Endothelial cell of umbilical vein (primary cell): ENCODE measurements at regions not wholly inside any gene's neighbourhood (a gene's known extent, or its start where the extent isn't known, plus 50 kb on each side); places are given as distances from the start of the nearest gene placed in this dataset.

ENCODE experiments used
- POLR2AphosphoS5 ChIP-seq: IDR thresholded peaks from 2 replicates; pipeline ENCODE4 v1.6.1; 2012; ENCODE audit warnings: low read depth, mild to moderate bottlenecking, control low read depth, low read length, moderate library complexity; ENCODE audit not compliant: insufficient read depth
- TF ChIP-seq, protein P1 (sequence below), 2 donors: IDR thresholded peaks; 1 replicate in 1 of 2; 2 replicates in 1 of 2; pipeline ENCODE4 v1.5.1; 2011; ENCODE audit warnings: low read length in 2 of 2, mild to moderate bottlenecking in 2 of 2, moderate library complexity in 2 of 2, control low read depth in 1 of 2, inconsistent platforms in 1 of 2, low read depth in 1 of 2; ENCODE audit not compliant: insufficient read depth in 1 of 2; ENCODE audit errors: extremely low read depth in 1 of 2

DNA sequence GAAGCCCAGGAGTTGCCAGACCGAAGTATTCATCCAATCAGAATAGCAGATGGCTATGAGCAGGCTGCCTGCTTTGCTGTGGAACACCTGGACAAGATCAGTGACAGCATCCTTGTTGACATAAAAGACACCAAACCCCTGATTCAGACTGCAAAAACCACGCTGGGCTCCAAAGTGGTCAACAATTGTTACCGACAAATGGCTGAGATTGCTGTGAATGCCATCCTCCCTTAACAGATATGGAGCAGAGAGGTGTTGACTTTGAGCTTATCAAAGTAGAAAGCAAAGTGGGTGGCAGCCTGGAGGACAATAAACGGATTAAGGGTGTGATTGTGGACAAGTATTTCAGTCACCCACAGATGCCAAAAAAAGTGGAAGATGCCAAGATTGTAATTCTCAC lies 250.3 kb upstream of the OBI1 start:
- no peak for TF ChIP-seq POLR2AphosphoS5
- TF ChIP-seq, protein P1, sequence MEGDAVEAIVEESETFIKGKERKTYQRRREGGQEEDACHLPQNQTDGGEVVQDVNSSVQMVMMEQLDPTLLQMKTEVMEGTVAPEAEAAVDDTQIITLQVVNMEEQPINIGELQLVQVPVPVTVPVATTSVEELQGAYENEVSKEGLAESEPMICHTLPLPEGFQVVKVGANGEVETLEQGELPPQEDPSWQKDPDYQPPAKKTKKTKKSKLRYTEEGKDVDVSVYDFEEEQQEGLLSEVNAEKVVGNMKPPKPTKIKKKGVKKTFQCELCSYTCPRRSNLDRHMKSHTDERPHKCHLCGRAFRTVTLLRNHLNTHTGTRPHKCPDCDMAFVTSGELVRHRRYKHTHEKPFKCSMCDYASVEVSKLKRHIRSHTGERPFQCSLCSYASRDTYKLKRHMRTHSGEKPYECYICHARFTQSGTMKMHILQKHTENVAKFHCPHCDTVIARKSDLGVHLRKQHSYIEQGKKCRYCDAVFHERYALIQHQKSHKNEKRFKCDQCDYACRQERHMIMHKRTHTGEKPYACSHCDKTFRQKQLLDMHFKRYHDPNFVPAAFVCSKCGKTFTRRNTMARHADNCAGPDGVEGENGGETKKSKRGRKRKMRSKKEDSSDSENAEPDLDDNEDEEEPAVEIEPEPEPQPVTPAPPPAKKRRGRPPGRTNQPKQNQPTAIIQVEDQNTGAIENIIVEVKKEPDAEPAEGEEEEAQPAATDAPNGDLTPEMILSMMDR (IDR thresholded peaks at IDR 0.05; ENCODE audit: extremely low read depth in 1 of 2, insufficient read depth in 1 of 2, low read depth in 1 of 2, low read length in 2 of 2), result no peak
